BE2C (cell line): ENCODE measurements at regions not wholly inside any gene's neighbourhood (a gene's known extent, or its start where the extent isn't known, plus 50 kb on each side); places are given as distances from the start of the nearest gene placed in this dataset.

Experiments
- DNase-seq: peaks from one replicate; pipeline ENCODE4 v3.0.0-alpha.2; 2020
- H3K27me3 ChIP-seq: fragments of 250-450 bp; sonication (Bioruptor Pico); 2 replicates; pipeline ENCODE4 v1.5.1; 2020; ENCODE audit warnings: mild to moderate bottlenecking
- H3K36me3 ChIP-seq: fragments of 250-450 bp; sonication (Bioruptor Pico); 2 replicates; pipeline ENCODE4 v1.5.1; 2020; ENCODE audit warnings: mild to moderate bottlenecking
- H3K4me1 ChIP-seq: fragments of 250-450 bp; sonication (Bioruptor Pico); 2 replicates; pipeline ENCODE4 v1.5.1; 2020
- H3K4me3 ChIP-seq: 2 replicates; pipeline ENCODE4 v1.5.1; 2011; ENCODE audit warnings: low read depth, low read length
- H3K9me3 ChIP-seq: fragments of 250-450 bp; sonication (Bioruptor Pico); 2 replicates; pipeline ENCODE4 v1.5.1; 2020
- TF ChIP-seq, protein P1 (sequence below): IDR thresholded peaks from 2 replicates; pipeline ENCODE4 v1.5.1; 2012; ENCODE audit warnings: mild to moderate bottlenecking, low read depth, low read length

DNA sequence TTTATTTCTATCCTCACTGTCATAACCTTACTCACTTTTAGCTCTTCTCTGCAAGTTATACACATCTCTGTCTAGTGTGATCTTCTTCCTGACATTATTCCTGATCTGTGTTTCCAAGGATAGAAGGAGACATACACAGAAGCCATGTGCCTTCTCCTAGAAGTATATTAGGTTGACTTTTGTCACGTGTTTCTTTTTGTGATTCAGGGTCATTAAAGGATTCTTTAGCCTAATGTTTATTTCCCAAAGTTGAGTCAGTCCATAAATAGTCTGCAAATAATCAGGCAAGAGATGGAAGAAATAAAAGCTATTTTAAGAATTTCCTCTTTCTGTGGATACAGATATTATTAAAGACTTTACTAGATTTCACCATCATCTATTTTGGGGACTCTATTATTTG lies 214.1 kb upstream of the GOT2 start:
- Histone ChIP-seq H3K9me3 (no peaks in the 10 kb centered on the region), H3K36me3 (no peaks in the 10 kb centered on the region), H3K4me1 (no peaks in the 10 kb centered on the region), H3K4me3 (no peak overlapping the region), H3K27me3 (no peaks in the 10 kb centered on the region)
- DNase-seq = no peak
- TF ChIP-seq, protein P1, sequence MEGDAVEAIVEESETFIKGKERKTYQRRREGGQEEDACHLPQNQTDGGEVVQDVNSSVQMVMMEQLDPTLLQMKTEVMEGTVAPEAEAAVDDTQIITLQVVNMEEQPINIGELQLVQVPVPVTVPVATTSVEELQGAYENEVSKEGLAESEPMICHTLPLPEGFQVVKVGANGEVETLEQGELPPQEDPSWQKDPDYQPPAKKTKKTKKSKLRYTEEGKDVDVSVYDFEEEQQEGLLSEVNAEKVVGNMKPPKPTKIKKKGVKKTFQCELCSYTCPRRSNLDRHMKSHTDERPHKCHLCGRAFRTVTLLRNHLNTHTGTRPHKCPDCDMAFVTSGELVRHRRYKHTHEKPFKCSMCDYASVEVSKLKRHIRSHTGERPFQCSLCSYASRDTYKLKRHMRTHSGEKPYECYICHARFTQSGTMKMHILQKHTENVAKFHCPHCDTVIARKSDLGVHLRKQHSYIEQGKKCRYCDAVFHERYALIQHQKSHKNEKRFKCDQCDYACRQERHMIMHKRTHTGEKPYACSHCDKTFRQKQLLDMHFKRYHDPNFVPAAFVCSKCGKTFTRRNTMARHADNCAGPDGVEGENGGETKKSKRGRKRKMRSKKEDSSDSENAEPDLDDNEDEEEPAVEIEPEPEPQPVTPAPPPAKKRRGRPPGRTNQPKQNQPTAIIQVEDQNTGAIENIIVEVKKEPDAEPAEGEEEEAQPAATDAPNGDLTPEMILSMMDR = no peak

DNA sequence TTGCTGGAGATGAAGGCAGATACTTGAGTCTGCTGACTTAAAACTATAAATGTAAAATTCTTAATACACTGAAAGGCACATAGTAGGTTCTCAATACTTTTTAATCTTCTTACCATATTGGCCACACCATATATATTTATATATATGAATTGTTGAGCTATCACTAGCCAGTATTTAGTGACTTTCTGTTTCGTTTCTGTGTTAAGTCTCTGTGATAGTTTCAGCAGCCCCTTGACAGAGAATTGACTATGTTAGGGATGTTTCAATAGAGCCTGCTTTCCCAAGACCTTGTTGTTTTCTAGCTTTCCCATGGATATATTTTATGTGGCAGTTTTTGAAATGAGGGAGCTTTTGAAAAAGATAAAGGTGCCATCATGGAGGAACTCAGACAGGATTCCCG lies 206.5 kb upstream of the GOT2 start:
- Histone ChIP-seq H3K4me1 (no peaks in the 10 kb centered on the region), H3K36me3 (no peaks in the 10 kb centered on the region), H3K27me3 (no peaks in the 10 kb centered on the region), H3K4me3 (no peak overlapping the region), H3K9me3 (no peaks in the 10 kb centered on the region)
- no peak for DNase-seq
- TF ChIP-seq, protein P1 = no peak

DNA sequence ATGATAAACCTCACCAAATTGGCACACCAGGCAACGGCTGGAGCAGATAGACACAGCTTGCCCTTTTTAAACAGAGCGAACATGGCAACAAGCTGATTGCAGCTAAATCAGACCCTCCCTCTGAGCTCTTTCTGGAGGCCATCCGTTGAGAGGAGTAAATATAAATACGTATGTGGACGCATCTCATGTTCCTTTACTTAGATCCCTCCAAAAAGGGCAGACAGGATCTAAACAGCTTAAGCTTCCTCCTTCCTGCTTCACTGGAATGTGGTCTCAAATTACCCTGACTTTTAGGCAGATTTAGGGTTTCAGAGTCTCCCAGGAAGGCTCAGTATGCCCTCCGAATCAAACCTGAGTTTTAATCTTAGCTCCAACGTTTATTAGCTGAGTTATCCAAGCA lies 204.7 kb upstream of the GOT2 start:
- Histone ChIP-seq H3K9me3 (no peaks in the 10 kb centered on the region), H3K4me3 (no peak overlapping the region), H3K4me1 (no peaks in the 10 kb centered on the region), H3K36me3 (no peaks in the 10 kb centered on the region), H3K27me3 (no peaks in the 10 kb centered on the region)
- TF ChIP-seq, protein P1 = no peak
- DNase-seq = no peak

DNA sequence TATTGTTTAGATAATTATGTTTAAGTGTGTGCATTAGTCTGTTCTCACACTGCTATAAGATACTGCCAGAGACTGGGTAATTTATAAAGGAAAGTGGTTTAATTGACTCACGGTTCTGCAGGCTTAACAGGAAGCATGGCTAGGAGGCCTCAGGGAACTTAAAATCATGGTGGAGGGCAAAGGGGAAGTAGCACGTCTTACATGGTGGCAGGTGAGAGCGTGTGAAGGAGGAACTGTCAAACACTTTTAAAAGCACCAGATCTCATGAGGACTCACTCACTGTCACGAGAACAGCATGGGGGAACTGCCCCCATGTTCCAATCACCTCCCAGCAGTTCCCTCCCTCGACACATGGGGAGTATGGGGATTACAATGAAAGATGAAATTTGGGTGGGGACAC lies 203.5 kb upstream of the GOT2 start:
- Histone ChIP-seq H3K36me3 (no peaks in the 10 kb centered on the region), H3K4me1 (no peaks in the 10 kb centered on the region), H3K4me3 (no peak overlapping the region), H3K9me3 (no peaks in the 10 kb centered on the region), H3K27me3 (no peaks in the 10 kb centered on the region)
- DNase-seq = no peak
- TF ChIP-seq, protein P1 = no peak

DNA sequence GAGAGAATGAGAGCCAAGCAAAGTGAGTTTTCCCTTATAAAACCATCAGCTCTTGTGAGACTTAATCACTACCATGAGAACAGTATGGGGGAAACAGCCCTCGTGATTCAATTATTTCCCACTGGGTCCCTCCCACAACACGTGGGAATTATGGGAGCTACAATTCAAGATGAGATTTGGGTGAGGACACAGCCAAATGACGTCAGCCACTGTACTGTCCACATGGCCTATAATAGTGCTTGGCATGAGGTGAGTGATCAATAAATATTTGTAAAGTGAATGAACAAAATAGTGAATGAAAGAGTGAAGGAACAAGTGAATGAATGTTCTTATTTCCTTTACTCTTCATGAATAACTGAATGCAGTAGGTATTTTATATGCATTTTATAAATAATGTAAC lies 199.1 kb upstream of the GOT2 start:
- Histone ChIP-seq H3K9me3 (no peaks in the 10 kb centered on the region), H3K4me3 (no peak overlapping the region), H3K4me1 (no peaks in the 10 kb centered on the region), H3K36me3 (no peaks in the 10 kb centered on the region), H3K27me3 (no peaks in the 10 kb centered on the region)
- DNase-seq = no peak
- TF ChIP-seq, protein P1 = no peak

DNA sequence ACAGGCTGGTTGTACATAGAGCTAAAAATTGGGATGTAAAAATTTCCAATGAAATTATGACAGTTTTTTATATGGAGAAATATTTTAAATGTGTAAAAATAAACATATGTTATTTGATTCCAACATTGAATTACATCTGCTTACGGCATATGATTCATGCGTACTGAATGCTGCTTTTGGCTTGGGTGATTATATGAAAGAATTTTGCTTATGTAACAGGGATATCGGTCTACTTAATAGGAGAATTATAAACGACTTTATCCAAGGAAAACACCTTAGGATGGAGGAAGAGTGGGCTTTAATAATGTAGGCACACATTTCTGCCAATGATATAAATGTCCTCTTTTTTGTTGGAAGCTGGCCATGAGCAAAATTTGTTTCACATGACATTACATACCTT lies 197.3 kb upstream of the GOT2 start:
- no peaks in the 10 kb centered on the region for H3K36me3 ChIP-seq
- DNase-seq = no peak
- H3K4me1 ChIP-seq = no peaks in the 10 kb centered on the region
- no peaks in the 10 kb centered on the region for H3K9me3 ChIP-seq
- H3K4me3 ChIP-seq = no peak overlapping the region
- no peaks in the 10 kb centered on the region for H3K27me3 ChIP-seq
- TF ChIP-seq, protein P1 = no peak
